H1 (cell line): ENCODE measurements at regions not wholly inside any gene's neighbourhood (a gene's known extent, or its start where the extent isn't known, plus 50 kb on each side); places are given as distances from the start of the nearest gene placed in this dataset.

Source experiments
- CTCF ChIA-PET: fragments of 300-600 bp; sonication (Branson Sonifier 250); formaldehyde crosslinking; loops from one replicate; lab custom pipeline; 2021; ENCODE audit not compliant: partially characterized antibody; lab: Charles Lee
- POLR2A ChIA-PET: fragments of 300-600 bp; sonication (Branson Sonifier 250); formaldehyde crosslinking; loops from one replicate; lab custom pipeline; 2021; ENCODE audit warnings: inconsistent platforms; ENCODE audit not compliant: partially characterized antibody; lab: Charles Lee
- DNase-seq, 2 experiments: peaks; one replicate each; pipeline versions ENCODE4 v3.0.0 to v3.0.0-alpha.2; 2010 to 2022; ENCODE audit warnings: low spot score in 2 of 2, low read depth in 1 of 2, mixed read lengths in 1 of 2
- FAIRE-seq: peaks from 2 replicates; lab custom pipeline; 2011; peaks lifted over from hg19 to GRCh38; lab: Jason Lieb, UNC
- H2AFZ ChIP-seq: 2 replicates; pipeline ENCODE4 v1.8.1; 2012; ENCODE audit warnings: low read length, inconsistent platforms
- H2AK5ac ChIP-seq: 2 replicates; pipeline ENCODE4 v1.6.1; 2013; ENCODE audit warnings: low read depth, low read length
- H2BK120ac ChIP-seq: replicated peaks from 2 replicates; pipeline ENCODE3; 2013; ENCODE audit warnings: low read depth, low read length, inconsistent platforms
- H2BK12ac ChIP-seq: 2 replicates; pipeline ENCODE4 v1.6.1; 2013; ENCODE audit warnings: low read depth, low read length
- H2BK15ac ChIP-seq: 2 replicates; pipeline ENCODE4 v1.6.1; 2013; ENCODE audit warnings: low read length
- H2BK20ac ChIP-seq: 2 replicates; pipeline ENCODE4 v1.6.1; 2013; ENCODE audit warnings: low read length
- H2BK5ac ChIP-seq: 2 replicates; pipeline ENCODE4 v1.6.1; 2013; ENCODE audit warnings: low read depth, low read length
- H3K14ac ChIP-seq: 2 replicates; pipeline ENCODE4 v1.6.1; 2013; ENCODE audit warnings: inconsistent platforms; ENCODE audit not compliant: insufficient read length
- H3K18ac ChIP-seq: 2 replicates; pipeline ENCODE4 v1.6.1; 2013; ENCODE audit warnings: low read length; ENCODE audit errors: extremely low read depth
- H3K23ac ChIP-seq: 2 replicates; pipeline ENCODE4 v1.6.1; 2013; ENCODE audit warnings: inconsistent platforms; ENCODE audit not compliant: insufficient read length
- H3K23me2 ChIP-seq: 2 replicates; pipeline ENCODE4 v1.6.1; 2013; ENCODE audit warnings: low read depth, low read length
- H3K27ac ChIP-seq: 2 replicates; pipeline ENCODE4 v1.6.1; 2011; ENCODE audit warnings: low read depth, low read length, inconsistent platforms
- H3K27me3 ChIP-seq, 4 experiments: replicated peaks in 1 of 4; 1 replicate in 1 of 4; 2 replicates in 3 of 4; pipeline versions ENCODE4 v1.6.1 to v1.8.1; 2011 to 2013; ENCODE audit warnings: low read length in 3 of 4, mild to moderate bottlenecking in 3 of 4, inconsistent platforms in 2 of 4, mixed read lengths in 2 of 4, moderate library complexity in 1 of 4; ENCODE audit not compliant: control insufficient read depth in 3 of 4, insufficient read depth in 3 of 4; ENCODE audit errors: extremely low read depth in 1 of 4
- H3K36me3 ChIP-seq, 4 experiments: 2 replicates each; pipeline versions ENCODE4 v1.6.1 to v1.8.1; 2011 to 2013; ENCODE audit warnings: mild to moderate bottlenecking in 4 of 4, low read length in 3 of 4, moderate library complexity in 2 of 4, control low read depth in 1 of 4, inconsistent platforms in 1 of 4; ENCODE audit not compliant: insufficient read depth in 4 of 4, control insufficient read depth in 2 of 4
- H3K4ac ChIP-seq: replicated peaks from 2 replicates; pipeline ENCODE3; 2013; ENCODE audit warnings: low read length, low read depth, mixed read lengths, inconsistent platforms; ENCODE audit not compliant: insufficient read length
- H3K4me1 ChIP-seq, 4 experiments: replicated peaks in 1 of 4; 1 replicate in 1 of 4; 2 replicates in 3 of 4; pipeline versions ENCODE4 v1.6.1 to v1.8.1; 2011 to 2013; ENCODE audit warnings: low read length in 3 of 4, inconsistent platforms in 2 of 4, mixed read lengths in 1 of 4; ENCODE audit not compliant: insufficient read depth in 4 of 4, control insufficient read depth in 3 of 4
- H3K4me2 ChIP-seq, 2 experiments: 2 replicates each; pipeline versions ENCODE4 v1.6.1 to v1.8.1; 2011 to 2013; ENCODE audit warnings: low read depth in 2 of 2, low read length in 2 of 2, control low read depth in 1 of 2, inconsistent platforms in 1 of 2, mild to moderate bottlenecking in 1 of 2; ENCODE audit not compliant: insufficient read depth in 1 of 2
- H3K4me3 ChIP-seq, 4 experiments: fragments of 200-600, 300-600 bp in 1 of 4; sonication (generic), shearing (Covaris generic), sonication (Bioruptor Twin) in 1 of 4; 2 replicates each; pipeline versions ENCODE4 v1.5.1 to v1.8.1; 2011 to 2016; ENCODE audit warnings: low read length in 4 of 4, low read depth in 3 of 4, control low read depth in 2 of 4, inconsistent platforms in 2 of 4, mild to moderate bottlenecking in 2 of 4, mixed read lengths in 1 of 4, moderate library complexity in 1 of 4; ENCODE audit not compliant: insufficient read depth in 2 of 4; ENCODE audit errors: extremely low read depth in 1 of 4
- H3K56ac ChIP-seq: replicated peaks from 2 replicates; pipeline ENCODE3; 2013; ENCODE audit warnings: low read depth, mild to moderate bottlenecking, mixed read lengths, low read length, inconsistent platforms; ENCODE audit not compliant: insufficient read length
- H3K79me1 ChIP-seq: 2 replicates; pipeline ENCODE4 v1.6.1; 2013; ENCODE audit warnings: low read depth, low read length, control low read depth
- H3K79me2 ChIP-seq, 2 experiments: 2 replicates each; pipeline versions ENCODE4 v1.6.1 to v1.8.1; 2012 to 2013; ENCODE audit warnings: low read length in 2 of 2, mild to moderate bottlenecking in 2 of 2, inconsistent platforms in 1 of 2; ENCODE audit not compliant: insufficient read depth in 2 of 2, control insufficient read depth in 1 of 2
- H3K9ac ChIP-seq, 4 experiments: replicated peaks in 1 of 4; 1 replicate in 1 of 4; 2 replicates in 3 of 4; pipeline versions ENCODE4 v1.6.1 to v1.8.1; 2011 to 2013; ENCODE audit warnings: low read depth in 3 of 4, low read length in 3 of 4, control low read depth in 2 of 4, mild to moderate bottlenecking in 2 of 4, moderate library complexity in 2 of 4, inconsistent platforms in 1 of 4; ENCODE audit errors: extremely low read depth in 1 of 4
- H3K9me3 ChIP-seq, 2 experiments: 2 replicates each; pipeline versions ENCODE4 v1.6.1 to v1.8.1; 2012 to 2013; ENCODE audit warnings: mild to moderate bottlenecking in 2 of 2, moderate library complexity in 2 of 2, control low read depth in 1 of 2, inconsistent platforms in 1 of 2, low read depth in 1 of 2, low read length in 1 of 2, mixed read lengths in 1 of 2; ENCODE audit not compliant: insufficient read depth in 2 of 2
- H4K20me1 ChIP-seq, 2 experiments: replicated peaks in 1 of 2; 2 replicates each; pipeline versions ENCODE3 to v1.8.1; 2011 to 2013; ENCODE audit warnings: inconsistent platforms in 2 of 2, low read length in 2 of 2, mild to moderate bottlenecking in 1 of 2; ENCODE audit not compliant: insufficient read depth in 2 of 2, control insufficient read depth in 1 of 2
- H4K5ac ChIP-seq: 2 replicates; pipeline ENCODE4 v1.6.1; 2013; ENCODE audit warnings: low read length, low read depth, mixed read lengths, inconsistent platforms; ENCODE audit not compliant: insufficient read length
- H4K8ac ChIP-seq: 2 replicates; pipeline ENCODE4 v1.8.0; 2013; ENCODE audit warnings: mild to moderate bottlenecking, moderate library complexity, low read length, inconsistent platforms; ENCODE audit not compliant: insufficient read depth; ENCODE audit errors: extremely low read depth
- H4K91ac ChIP-seq: replicated peaks from 2 replicates; pipeline ENCODE3; 2013; ENCODE audit warnings: low read length, mixed read lengths, inconsistent platforms; ENCODE audit not compliant: insufficient read length
- ATF3 ChIP-seq: IDR thresholded peaks from 2 replicates; pipeline ENCODE4 v1.6.1; 2011; ENCODE audit warnings: low read depth, mild to moderate bottlenecking, low read length; ENCODE audit not compliant: insufficient read depth
- BRCA1 ChIP-seq: IDR thresholded peaks from 2 replicates; pipeline ENCODE4 v1.6.1; 2012; ENCODE audit warnings: low read depth, low read length, improper control_type of control experiment
- E2F6 ChIP-seq: IDR thresholded peaks from 2 replicates; pipeline ENCODE4 v1.6.1; 2012; ENCODE audit warnings: inconsistent platforms
- EGR1 ChIP-seq: IDR thresholded peaks from 2 replicates; pipeline ENCODE4 v1.6.1; 2011; ENCODE audit warnings: low read depth, low read length, borderline replicate concordance
- EP300 ChIP-seq, 2 experiments: IDR thresholded peaks; 1 replicate in 1 of 2; 2 replicates in 1 of 2; pipeline ENCODE4 v1.6.1; 2011 to 2012; ENCODE audit warnings: low read depth in 2 of 2, low read length in 2 of 2, mild to moderate bottlenecking in 2 of 2, borderline replicate concordance in 1 of 2, inconsistent platforms in 1 of 2, moderate library complexity in 1 of 2
- RFX5 ChIP-seq: IDR thresholded peaks from 2 replicates; pipeline ENCODE4 v1.6.1; 2011; ENCODE audit warnings: low read depth, low read length, improper control_type of control experiment, borderline replicate concordance
- SIRT6 ChIP-seq: IDR thresholded peaks from one replicate; pipeline ENCODE4 v1.7.1; 2012; ENCODE audit warnings: low read length, inconsistent platforms
- SP1 ChIP-seq: IDR thresholded peaks from 2 replicates; pipeline ENCODE4 v1.6.1; 2011; ENCODE audit warnings: low read depth, low read length
- TBP ChIP-seq: IDR thresholded peaks from 2 replicates; pipeline ENCODE4 v1.6.1; 2011; ENCODE audit warnings: low read depth, low read length, improper control_type of control experiment
- WGBS, 2 experiments: shearing (Covaris generic) in 1 of 2; methylation state at CpG; one replicate each; pipeline versions ENCODE4 v1.1.6 to v1.1.7; 2013 to 2015; ENCODE audit warnings: low lambda C conversion rate in 2 of 2, mixed read lengths in 2 of 2, inconsistent platforms in 1 of 2, low coverage in 1 of 2, missing lambda C conversion rate in 1 of 2; ENCODE audit not compliant: insufficient replicate concordance in 2 of 2, insufficient coverage in 1 of 2, insufficient read length in 1 of 2; ENCODE audit errors: extremely low coverage in 1 of 2, missing lambda C conversion rate in 1 of 2; 5-methylcytosine and 5-hydroxymethylcytosine counted together

GRCh38 chr7:25553580-25554291 lies 325.4 kb upstream of the NPVF start:
- no peak overlapping the region for H2BK5ac ChIP-seq
- no peak overlapping the region for H3K14ac ChIP-seq
- H3K36me3 ChIP-seq, result no peaks in the 10 kb centered on the region
- peak overlapping the region; percentile 6 to 11; a peak in 2 of 4 replicates for H3K4me2 ChIP-seq
- no peak overlapping the region; the same call in 1 of the 2 replicates for H2BK12ac ChIP-seq
- H2BK120ac ChIP-seq, result no peak overlapping the region
- H3K79me2 ChIP-seq, result no peaks in the 10 kb centered on the region
- TF ChIP-seq TBP, result no peak
- no peak for TF ChIP-seq SP1
- no peak for TF ChIP-seq E2F6
- TF ChIP-seq ATF3, result no peak
- TF ChIP-seq BRCA1, result no peak
- no peak for TF ChIP-seq SIRT6
- no peak for TF ChIP-seq EP300 (IDR thresholded peaks at IDR 0.05; ENCODE audit: borderline replicate concordance in 1 of 2, low read depth in 2 of 2, low read length in 2 of 2)
- TF ChIP-seq EGR1, result no peak
- TF ChIP-seq RFX5, result no peak
- H3K27ac ChIP-seq, result no peak overlapping the region
- no peak overlapping the region for H4K5ac ChIP-seq
- ChIA-PET CTCF (interaction anchor here (0.9 to 1.2 kb wide), 2 partner anchors 9 to 15 kb away, joined by 3 to 6 read pairs; no protein-coding TSS in a partner anchor), POLR2A (no interaction called here)
- H4K20me1 ChIP-seq, result no peaks in the 10 kb centered on the region
- 70% methylated on average over 13 of the region's 13 CpGs; no CpG with 5 or more reads in 1 of the 2 experiments for WGBS, 2 experiments
- H2BK20ac ChIP-seq, result no peak overlapping the region
- H3K23me2 ChIP-seq, result no peaks in the 10 kb centered on the region; the same call in 1 of the 2 replicates
- H3K79me1 ChIP-seq, result no peaks in the 10 kb centered on the region
- H4K91ac ChIP-seq, result no peak overlapping the region
- peaks cover 0 to 11% (median 1%) of the 10 kb centered on the region in 4 experiments; a peak in 4 of 7 replicates for H3K4me1 ChIP-seq
- H2AK5ac ChIP-seq, result no peak overlapping the region
- H4K8ac ChIP-seq, result no peak overlapping the region
- H3K56ac ChIP-seq, result no peak overlapping the region
- no peak overlapping the region for H3K18ac ChIP-seq
- no peaks in the 10 kb centered on the region for H3K9me3 ChIP-seq
- no peak for FAIRE-seq
- no peak overlapping the region for H3K9ac ChIP-seq
- H2AFZ ChIP-seq, result no peak overlapping the region
- no peaks in the 10 kb centered on the region for H3K27me3 ChIP-seq
- DNase-seq, result no peak
- H3K23ac ChIP-seq, result no peak overlapping the region
- H2BK15ac ChIP-seq, result peak overlapping the region; percentile 75
- no peak overlapping the region for H3K4me3 ChIP-seq
- H3K4ac ChIP-seq, result peak overlapping the region; percentile 62
